AG10803 (cell line): ENCODE measurements at regions not wholly inside any gene's neighbourhood (a gene's known extent, or its start where the extent isn't known, plus 50 kb on each side); places are given as distances from the start of the nearest gene placed in this dataset.

Experiments used
- DNase-seq: peaks from one replicate; pipeline ENCODE4 v3.0.0; 2010; ENCODE audit warnings: low read depth
- H3K4me3 ChIP-seq: 2 replicates; pipeline ENCODE4 v1.5.1; 2011; ENCODE audit warnings: mild to moderate bottlenecking, low read length, control low read depth
- CTCF ChIP-seq: conservative IDR thresholded peaks from 2 replicates; pipeline ENCODE4 v1.5.1; 2011; ENCODE audit warnings: mild to moderate bottlenecking, low read length, control low read depth, inconsistent platforms

GRCh38 chr3:111412656-111413055 lies 129.3 kb upstream of the CD96 start:
- no peak overlapping the region for H3K4me3 ChIP-seq
- no peak for DNase-seq
- TF ChIP-seq CTCF = no peak

- no peak for TF ChIP-seq CTCF
- no peak overlapping the region for H3K4me3 ChIP-seq
- DNase-seq = peak; percentile 12
These were observed 127.5 kb upstream of the CD96 start for GRCh38 chr3:111414531-111414930.

GRCh38 chr3:111415018-111415417 lies 127.0 kb upstream of the CD96 start:
- H3K4me3 ChIP-seq = no peak overlapping the region
- no peak for DNase-seq
- TF ChIP-seq CTCF = no peak

- no peak overlapping the region for H3K4me3 ChIP-seq
- TF ChIP-seq CTCF = no peak
- DNase-seq = no peak
These were observed 123.6 kb upstream of the CD96 start for GRCh38 chr3:111418391-111418790.

GRCh38 chr3:111428301-111428700 lies 113.7 kb upstream of the CD96 start:
- no peak for DNase-seq
- H3K4me3 ChIP-seq = no peak overlapping the region
- TF ChIP-seq CTCF = no peak

GRCh38 chr3:111434941-111435622 lies 106.9 kb upstream of the CD96 start:
- no peak for DNase-seq
- H3K4me3 ChIP-seq = no peak overlapping the region
- no peak for TF ChIP-seq CTCF

- DNase-seq = no peak
- TF ChIP-seq CTCF = no peak
- no peak overlapping the region for H3K4me3 ChIP-seq
These were observed 103.7 kb upstream of the CD96 start for GRCh38 chr3:111438283-111438682.
